GM13976 (cell line): ENCODE measurements at regions not wholly inside any gene's neighbourhood (a gene's known extent, or its start where the extent isn't known, plus 50 kb on each side); places are given as distances from the start of the nearest gene placed in this dataset.

ENCODE experiments used
- DNase-seq: peaks from one replicate; pipeline ENCODE4 v3.0.0; 2012; ENCODE audit warnings: low spot score
- CTCF ChIP-seq: IDR thresholded peaks from 2 replicates; pipeline ENCODE4 v1.5.1; 2012; ENCODE audit warnings: borderline replicate concordance, mild to moderate bottlenecking; ENCODE audit not compliant: insufficient read depth; ENCODE audit errors: extremely low read depth, missing control alignments, control extremely low read depth
- in situ Hi-C: fragments of 300-500 bp; cut with MboI; formaldehyde crosslinking; loops from one replicate; pipeline ENCODE4 v1.12.0; 2022; ENCODE audit warnings: low sequenced_read_pairs, mixed read lengths, inconsistent platforms; ENCODE audit not compliant: unreplicated experiment

GRCh38 chr6:54619102-54619501 lies 227.5 kb upstream of the FAM83B start:
- DNase-seq, result no peak
- TF ChIP-seq CTCF, result no peak
- in situ Hi-C loops, result no loop called here

- no peak for DNase-seq
- in situ Hi-C loops, result no loop called here
- TF ChIP-seq CTCF, result no peak
These were observed 225.3 kb upstream of the FAM83B start for GRCh38 chr6:54621285-54621684.

- no peak for DNase-seq
- in situ Hi-C loops, result no loop called here
- no peak for TF ChIP-seq CTCF
These were observed 222.4 kb upstream of the FAM83B start for GRCh38 chr6:54624216-54624615.

GRCh38 chr6:54624779-54625178 lies 221.8 kb upstream of the FAM83B start:
- in situ Hi-C loops, result no loop called here
- DNase-seq, result no peak
- TF ChIP-seq CTCF, result no peak

GRCh38 chr6:54629131-54629530 lies 217.4 kb upstream of the FAM83B start:
- no peak for TF ChIP-seq CTCF
- DNase-seq, result no peak
- in situ Hi-C loops, result no loop called here

GRCh38 chr6:54632984-54633565 lies 213.5 kb upstream of the FAM83B start:
- in situ Hi-C loops, result no loop called here
- no peak for TF ChIP-seq CTCF
- no peak for DNase-seq

GRCh38 chr6:54633601-54634000 lies 213.0 kb upstream of the FAM83B start:
- TF ChIP-seq CTCF, result no peak
- no peak for DNase-seq
- in situ Hi-C loops, result no loop called here
